Tibial nerve (tissue), 4 donors: ENCODE measurements at regions not wholly inside any gene's neighbourhood (a gene's known extent, or its start where the extent isn't known, plus 50 kb on each side); places are given as distances from the start of the nearest gene placed in this dataset.

Experiments used
- DNase-seq, 2 donors: peaks; one replicate each; pipeline ENCODE4 v3.0.0-alpha.2; 2019; ENCODE audit warnings: low spot score in 2 of 2
- H3K27ac ChIP-seq, 4 donors: fragments of 200-600 bp; sonication (generic) in 3 of 4; one replicate each; pipeline ENCODE4 v1.5.1; 2017 to 2019; ENCODE audit warnings: mild to moderate bottlenecking in 1 of 4
- H3K27me3 ChIP-seq, 2 donors: fragments of 200-600 bp; sonication (generic) in 1 of 2; one replicate each; pipeline versions ENCODE4 v1.5.1 to v1.6.0; 2017 to 2019
- H3K36me3 ChIP-seq, 3 donors: fragments of 200-600 bp; sonication (generic); one replicate each; pipeline ENCODE4 v1.5.1; 2018 to 2019
- H3K4me1 ChIP-seq, 4 donors: fragments of 200-600 bp; sonication (generic) in 3 of 4; one replicate each; pipeline ENCODE4 v1.5.1; 2017 to 2019
- H3K4me3 ChIP-seq, 4 donors: fragments of 200-600 bp; sonication (generic) in 3 of 4; one replicate each; pipeline ENCODE4 v1.5.1; 2017 to 2019; ENCODE audit warnings: mild to moderate bottlenecking in 1 of 4, moderate library complexity in 1 of 4
- H3K9me3 ChIP-seq, 4 donors: fragments of 200-600 bp; sonication (generic) in 3 of 4; one replicate each; pipeline ENCODE4 v1.5.1; 2017 to 2019
- CTCF ChIP-seq, 5 experiments: fragments of 200-600 bp in 3 of 5; fragments of 450-650 bp in 2 of 5; sonication (generic) in 3 of 5; IDR thresholded peaks; one replicate each; pipeline ENCODE4 v1.5.1; 2016 to 2019; ENCODE audit warnings: antibody characterized with exemption in 5 of 5, mild to moderate bottlenecking in 3 of 5, moderate library complexity in 2 of 5
- EP300 ChIP-seq, 2 donors: sonication (generic); formaldehyde crosslinking; IDR thresholded peaks; one replicate each; pipeline ENCODE4 v1.6.1; 2017; ENCODE audit warnings: antibody characterized with exemption in 2 of 2, mild to moderate bottlenecking in 1 of 2
- POLR2A ChIP-seq, 2 donors: fragments of 450-650 bp; IDR thresholded peaks; one replicate each; pipeline ENCODE4 v1.6.1; 2017; ENCODE audit warnings: antibody characterized with exemption in 2 of 2, mild to moderate bottlenecking in 2 of 2, moderate library complexity in 2 of 2
- WGBS, 2 donors: methylation state at CpG; one replicate each; pipeline ENCODE4 v1.1.5; 2018; 5-methylcytosine and 5-hydroxymethylcytosine counted together

- H3K36me3 ChIP-seq = no peaks in the 10 kb centered on the region
Observed at GRCh38 chr3:166029507-166029906, 192.3 kb upstream of the BCHE start.

GRCh38 chr3:166013073-166013679, 176.0 kb upstream of the BCHE start:
- TF ChIP-seq EP300 (IDR thresholded peaks at IDR 0.05) (no peak), POLR2A (IDR thresholded peaks at IDR 0.05) (no peak), CTCF (IDR thresholded peaks at IDR 0.05) (peak in 2 of 5 experiments; percentile 21)
- H3K4me1 ChIP-seq = no peaks in the 10 kb centered on the region
- H3K27me3 ChIP-seq = no peaks in the 10 kb centered on the region
- no peak overlapping the region for H3K4me3 ChIP-seq
- 9 to 13% methylated on average over 1 of the region's 1 CpG for WGBS, 2 donors
- H3K9me3 ChIP-seq = no peaks in the 10 kb centered on the region
- no peaks in the 10 kb centered on the region for H3K36me3 ChIP-seq
- H3K27ac ChIP-seq = no peak overlapping the region
- DNase-seq = no peak

More at GRCh38 chr3:166029507-166029906, 192.3 kb upstream of the BCHE start:
- Histone ChIP-seq H3K9me3 (peaks cover 0 to 4% (median 0%) of the 10 kb centered on the region in 4 donors), H3K27me3 (no peaks in the 10 kb centered on the region), H3K4me3 (no peak overlapping the region), H3K27ac (no peak overlapping the region), H3K4me1 (no peaks in the 10 kb centered on the region)
- TF ChIP-seq CTCF (IDR thresholded peaks at IDR 0.05) (no peak), EP300 (IDR thresholded peaks at IDR 0.05) (no peak), POLR2A (IDR thresholded peaks at IDR 0.05) (no peak)
- DNase-seq = no peak
- 66 to 72% methylated on average over 3 of the region's 3 CpGs for WGBS, 2 donors

- H3K27ac ChIP-seq = no peak overlapping the region
- DNase-seq = no peak
- no peaks in the 10 kb centered on the region for H3K4me1 ChIP-seq
- no peaks in the 10 kb centered on the region for H3K27me3 ChIP-seq
- WGBS, 2 donors = 81 to 85% methylated on average over 1 of the region's 1 CpG
- no peak for TF ChIP-seq CTCF (IDR thresholded peaks at IDR 0.05)
- no peak for TF ChIP-seq EP300 (IDR thresholded peaks at IDR 0.05)
- no peak for TF ChIP-seq POLR2A (IDR thresholded peaks at IDR 0.05)
- H3K36me3 ChIP-seq = no peaks in the 10 kb centered on the region
- H3K4me3 ChIP-seq = no peak overlapping the region
- H3K9me3 ChIP-seq = no peaks in the 10 kb centered on the region
Observed at GRCh38 chr3:166011771-166012170, 174.5 kb upstream of the BCHE start.

GRCh38 chr3:166005126-166005525, 167.9 kb upstream of the BCHE start:
- 94 to 100% methylated on average over 1 of the region's 1 CpG for WGBS, 2 donors
- H3K27me3 ChIP-seq = no peaks in the 10 kb centered on the region
- H3K4me3 ChIP-seq = no peak overlapping the region
- no peaks in the 10 kb centered on the region for H3K4me1 ChIP-seq
- H3K9me3 ChIP-seq = peaks cover 0 to 3% (median 0%) of the 10 kb centered on the region in 4 donors
- TF ChIP-seq POLR2A (IDR thresholded peaks at IDR 0.05) (no peak), CTCF (IDR thresholded peaks at IDR 0.05) (no peak), EP300 (IDR thresholded peaks at IDR 0.05) (no peak)
- H3K36me3 ChIP-seq = no peaks in the 10 kb centered on the region
- H3K27ac ChIP-seq = no peak overlapping the region
- DNase-seq = no peak

- Histone ChIP-seq H3K27me3 (no peaks in the 10 kb centered on the region), H3K4me3 (no peak overlapping the region), H3K4me1 (no peaks in the 10 kb centered on the region), H3K36me3 (no peaks in the 10 kb centered on the region), H3K27ac (no peak overlapping the region), H3K9me3 (no peaks in the 10 kb centered on the region)
- WGBS, 2 donors = 72 to 80% methylated on average over 1 of the region's 1 CpG
- TF ChIP-seq POLR2A (IDR thresholded peaks at IDR 0.05) (no peak), CTCF (IDR thresholded peaks at IDR 0.05) (no peak), EP300 (IDR thresholded peaks at IDR 0.05) (no peak)
- DNase-seq = no peak
Observed at GRCh38 chr3:165994293-165994692, 157.1 kb upstream of the BCHE start.
